Keratinocyte (primary cell): ENCODE measurements at regions not wholly inside any gene's neighbourhood (a gene's known extent, or its start where the extent isn't known, plus 50 kb on each side); places are given as distances from the start of the nearest gene placed in this dataset.

Source experiments
- EZH2 ChIP-seq: IDR thresholded peaks from one replicate; pipeline ENCODE4 v1.6.1; 2012; ENCODE audit warnings: inconsistent platforms, mild to moderate bottlenecking, low read length, moderate library complexity
- TF ChIP-seq, protein P1 (sequence below), 3 experiments: IDR thresholded peaks in 1 of 3; conservative IDR thresholded peaks in 1 of 3; optimal IDR thresholded peaks in 1 of 3; 2 replicates in 2 of 3; 3 replicates in 1 of 3; pipeline versions ENCODE3 to v1.5.1; 2011; ENCODE audit warnings: low read length in 3 of 3, mild to moderate bottlenecking in 3 of 3, moderate library complexity in 2 of 3, control low read depth in 1 of 3, inconsistent platforms in 1 of 3; ENCODE audit not compliant: insufficient read depth in 2 of 3; ENCODE audit errors: extremely low read depth in 1 of 3

DNA sequence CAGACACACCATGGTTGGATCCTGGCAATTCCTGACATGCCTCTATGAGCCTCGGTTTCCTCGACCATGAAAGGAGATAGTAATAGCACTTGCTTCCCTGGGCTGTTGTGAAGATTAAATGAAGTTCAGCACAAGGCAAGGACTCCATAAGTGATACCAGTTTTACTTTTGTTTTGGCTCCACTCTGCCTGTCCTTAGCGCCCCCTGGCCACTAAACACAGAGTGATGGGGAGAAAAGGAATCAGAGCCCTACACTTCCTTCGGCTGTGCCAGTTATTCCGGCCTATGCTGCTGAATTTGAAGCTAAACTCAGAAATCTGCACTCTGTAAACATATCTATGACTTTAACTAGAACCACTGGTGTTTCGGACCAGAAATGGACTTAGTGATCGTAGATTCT is 173.8 kb downstream of the C12orf75 start:
- TF ChIP-seq, protein P1, sequence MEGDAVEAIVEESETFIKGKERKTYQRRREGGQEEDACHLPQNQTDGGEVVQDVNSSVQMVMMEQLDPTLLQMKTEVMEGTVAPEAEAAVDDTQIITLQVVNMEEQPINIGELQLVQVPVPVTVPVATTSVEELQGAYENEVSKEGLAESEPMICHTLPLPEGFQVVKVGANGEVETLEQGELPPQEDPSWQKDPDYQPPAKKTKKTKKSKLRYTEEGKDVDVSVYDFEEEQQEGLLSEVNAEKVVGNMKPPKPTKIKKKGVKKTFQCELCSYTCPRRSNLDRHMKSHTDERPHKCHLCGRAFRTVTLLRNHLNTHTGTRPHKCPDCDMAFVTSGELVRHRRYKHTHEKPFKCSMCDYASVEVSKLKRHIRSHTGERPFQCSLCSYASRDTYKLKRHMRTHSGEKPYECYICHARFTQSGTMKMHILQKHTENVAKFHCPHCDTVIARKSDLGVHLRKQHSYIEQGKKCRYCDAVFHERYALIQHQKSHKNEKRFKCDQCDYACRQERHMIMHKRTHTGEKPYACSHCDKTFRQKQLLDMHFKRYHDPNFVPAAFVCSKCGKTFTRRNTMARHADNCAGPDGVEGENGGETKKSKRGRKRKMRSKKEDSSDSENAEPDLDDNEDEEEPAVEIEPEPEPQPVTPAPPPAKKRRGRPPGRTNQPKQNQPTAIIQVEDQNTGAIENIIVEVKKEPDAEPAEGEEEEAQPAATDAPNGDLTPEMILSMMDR (optimal IDR thresholded peaks at IDR 0.05 in 1 of 3, IDR thresholded peaks at IDR 0.05 in 1 of 3, conservative IDR thresholded peaks at IDR 0.05 in 1 of 3; ENCODE audit: extremely low read depth in 1 of 3, insufficient read depth in 2 of 3, low read length in 3 of 3), result peak in 1 of 3 experiments; percentile 4
- no peak for TF ChIP-seq EZH2
